ENCODE measurements at regions not wholly inside any gene's neighbourhood (a gene's known extent, or its start where the extent isn't known, plus 50 kb on each side); places are given as distances from the start of the nearest gene placed in this dataset.

- no peaks in the 10 kb centered on the region for H3K4me1 Mint-ChIP-seq
- ATAC-seq (ENCODE audit: low read depth), result no peak
These were observed 690.0 kb downstream of the SATB2 start for GRCh38 chr2:198767694-198768093.

DNA sequence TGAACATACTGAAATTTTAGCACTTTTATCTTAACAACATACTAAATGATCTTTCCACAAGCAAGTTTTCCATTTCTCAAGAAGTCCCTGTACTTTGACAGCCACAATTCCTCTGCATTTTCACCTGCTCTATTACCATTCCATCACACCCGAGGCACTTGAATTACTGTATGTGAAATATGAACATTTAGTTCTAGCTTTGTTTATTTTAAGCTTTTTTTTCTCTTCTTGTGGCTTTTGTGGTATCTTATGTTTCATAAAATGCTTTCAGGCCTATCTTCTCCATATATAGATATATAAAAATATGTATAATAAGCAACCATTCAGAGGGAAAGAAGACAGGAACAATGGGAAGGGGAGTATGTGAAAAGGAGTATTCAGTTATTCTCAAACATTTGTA is 693.9 kb downstream of the SATB2 start:
- POLR2A ChIA-PET, result no interaction called here
- no peaks in the 10 kb centered on the region for H3K9me3 Mint-ChIP-seq
- no peak for DNase-seq
- H3K27me3 Mint-ChIP-seq, result no peaks in the 10 kb centered on the region
- no peak overlapping the region for H3K27ac Mint-ChIP-seq
- no peaks in the 10 kb centered on the region for H3K36me3 Mint-ChIP-seq
- H3K4me1 Mint-ChIP-seq, result no peaks in the 10 kb centered on the region
- no peak overlapping the region for H3K4me3 Mint-ChIP-seq
- ATAC-seq (ENCODE audit: low read depth), result no peak

More at GRCh38 chr2:198767694-198768093, 690.0 kb downstream of the SATB2 start:
- Mint-ChIP-seq H3K4me3 (no peak overlapping the region), H3K27ac (no peak overlapping the region), H3K27me3 (no peaks in the 10 kb centered on the region), H3K36me3 (no peaks in the 10 kb centered on the region), H3K9me3 (no peaks in the 10 kb centered on the region)
- POLR2A ChIA-PET, result no interaction called here
- no peak for DNase-seq

DNA sequence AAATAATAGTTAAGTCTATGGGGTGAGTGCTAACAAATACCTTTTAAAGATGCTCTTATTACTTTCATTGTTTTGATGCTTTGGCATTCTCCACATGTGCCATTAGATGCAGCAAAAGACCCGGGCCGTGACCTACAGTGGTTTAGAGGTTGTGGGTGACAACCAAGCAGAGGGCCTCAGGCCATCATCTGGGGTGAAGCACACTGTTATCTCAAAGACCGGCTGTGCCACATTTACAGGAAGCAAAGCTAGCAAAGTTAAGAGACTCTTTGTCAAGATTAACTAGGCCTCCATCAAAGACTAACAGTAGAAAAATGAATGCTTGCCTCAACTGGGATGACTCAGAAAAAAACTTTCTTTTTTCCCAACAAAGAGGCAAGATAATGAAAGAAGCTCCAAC is 695.3 kb downstream of the SATB2 start:
- POLR2A ChIA-PET, result no interaction called here
- ATAC-seq (ENCODE audit: low read depth), result no peak
- H3K9me3 Mint-ChIP-seq, result no peaks in the 10 kb centered on the region

GRCh38 chr2:198757069-198757468 is 700.7 kb downstream of the SATB2 start:
- Mint-ChIP-seq H3K27me3 (no peaks in the 10 kb centered on the region), H3K9me3 (no peaks in the 10 kb centered on the region), H3K36me3 (no peaks in the 10 kb centered on the region), H3K4me1 (no peaks in the 10 kb centered on the region), H3K27ac (no peak overlapping the region), H3K4me3 (no peak overlapping the region)
- POLR2A ChIA-PET, result no interaction called here
- no peak for DNase-seq
- no peak for ATAC-seq (ENCODE audit: low read depth)

More for the DNA sequence above, 695.3 kb downstream of the SATB2 start:
- no peak overlapping the region for H3K27ac Mint-ChIP-seq
- H3K36me3 Mint-ChIP-seq, result no peaks in the 10 kb centered on the region
- no peaks in the 10 kb centered on the region for H3K4me1 Mint-ChIP-seq
- DNase-seq, result no peak
- no peaks in the 10 kb centered on the region for H3K27me3 Mint-ChIP-seq
- no peak overlapping the region for H3K4me3 Mint-ChIP-seq

GRCh38 chr2:198756166-198756565 is 701.6 kb downstream of the SATB2 start:
- ATAC-seq (ENCODE audit: low read depth), result no peak
- POLR2A ChIA-PET, result no interaction called here

GRCh38 chr2:198753101-198753500 is 704.6 kb downstream of the SATB2 start:
- ATAC-seq (ENCODE audit: low read depth), result no peak
- Mint-ChIP-seq H3K27me3 (no peaks in the 10 kb centered on the region), H3K9me3 (no peaks in the 10 kb centered on the region), H3K27ac (no peak overlapping the region), H3K4me3 (no peak overlapping the region), H3K4me1 (no peaks in the 10 kb centered on the region), H3K36me3 (no peaks in the 10 kb centered on the region)
- POLR2A ChIA-PET, result no interaction called here
- no peak for DNase-seq

More at GRCh38 chr2:198756166-198756565, 701.6 kb downstream of the SATB2 start:
- Mint-ChIP-seq H3K4me1 (no peaks in the 10 kb centered on the region), H3K27ac (no peak overlapping the region), H3K4me3 (no peak overlapping the region), H3K9me3 (no peaks in the 10 kb centered on the region), H3K36me3 (no peaks in the 10 kb centered on the region), H3K27me3 (no peaks in the 10 kb centered on the region)
- no peak for DNase-seq

DNA sequence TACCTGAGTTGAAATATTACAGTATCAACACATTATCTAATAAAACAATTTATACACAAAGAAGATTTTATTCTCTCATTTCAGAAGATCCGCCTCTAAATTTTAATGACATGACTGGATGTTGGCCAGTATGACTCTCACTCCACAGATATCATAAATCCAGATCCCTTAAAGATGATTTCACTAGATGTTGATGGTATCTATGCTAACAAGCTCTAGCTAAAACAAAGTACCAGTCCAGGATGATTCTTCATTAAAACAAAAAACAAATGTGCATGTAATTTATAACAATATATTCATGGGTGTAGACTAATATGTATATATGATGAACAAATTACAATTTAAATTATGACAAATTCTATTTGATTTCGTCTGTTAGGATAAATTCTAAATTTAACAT is 708.4 kb downstream of the SATB2 start:
- Mint-ChIP-seq H3K9me3 (no peaks in the 10 kb centered on the region), H3K36me3 (no peaks in the 10 kb centered on the region), H3K4me1 (no peaks in the 10 kb centered on the region), H3K27me3 (no peaks in the 10 kb centered on the region), H3K4me3 (no peak overlapping the region), H3K27ac (no peak overlapping the region)
- ATAC-seq (ENCODE audit: low read depth) (no peak), DNase-seq (no peak)
- POLR2A ChIA-PET, result no interaction called here

DNA sequence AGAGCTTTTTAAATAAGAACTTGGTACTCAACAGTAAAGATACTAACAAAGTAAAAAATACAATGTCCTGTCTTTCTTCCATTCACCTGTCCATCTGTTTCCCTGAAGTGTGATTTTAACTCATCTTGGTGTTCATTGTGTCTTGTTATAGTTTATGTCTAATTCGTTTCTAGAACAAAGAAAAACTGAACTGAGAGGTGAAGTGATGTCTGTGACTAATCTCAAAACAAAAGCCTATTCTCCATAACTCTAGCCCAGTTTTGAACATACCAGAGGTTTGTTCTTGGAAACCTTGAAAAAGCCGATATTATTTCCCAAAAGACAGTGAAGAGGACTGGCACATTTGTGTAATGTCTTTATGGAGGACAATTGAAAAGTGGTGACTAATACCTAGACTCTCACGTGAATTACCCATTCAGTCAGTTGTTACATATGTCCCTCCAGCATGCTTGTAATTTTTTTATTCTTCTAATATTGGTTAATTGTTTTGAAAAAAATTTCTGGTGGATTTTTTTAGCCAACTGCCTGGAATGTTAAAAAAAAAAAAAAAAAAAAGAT is 725.8 kb downstream of the SATB2 start:
- POLR2A ChIA-PET, result no interaction called here
- ATAC-seq (ENCODE audit: low read depth), result no peak
- DNase-seq, result no peak
- no peaks in the 10 kb centered on the region for H3K36me3 Mint-ChIP-seq
- no peaks in the 10 kb centered on the region for H3K9me3 Mint-ChIP-seq
- no peaks in the 10 kb centered on the region for H3K27me3 Mint-ChIP-seq
- H3K4me3 Mint-ChIP-seq, result no peak overlapping the region
- H3K4me1 Mint-ChIP-seq, result no peaks in the 10 kb centered on the region
- no peak overlapping the region for H3K27ac Mint-ChIP-seq

GRCh38 chr2:198720266-198720665 is 737.5 kb downstream of the SATB2 start:
- Mint-ChIP-seq H3K36me3 (no peaks in the 10 kb centered on the region), H3K4me1 (no peaks in the 10 kb centered on the region), H3K4me3 (no peak overlapping the region), H3K27me3 (no peaks in the 10 kb centered on the region), H3K9me3 (no peaks in the 10 kb centered on the region), H3K27ac (no peak overlapping the region)
- POLR2A ChIA-PET, result no interaction called here
- no peak for DNase-seq
- no peak for ATAC-seq (ENCODE audit: low read depth)

DNA sequence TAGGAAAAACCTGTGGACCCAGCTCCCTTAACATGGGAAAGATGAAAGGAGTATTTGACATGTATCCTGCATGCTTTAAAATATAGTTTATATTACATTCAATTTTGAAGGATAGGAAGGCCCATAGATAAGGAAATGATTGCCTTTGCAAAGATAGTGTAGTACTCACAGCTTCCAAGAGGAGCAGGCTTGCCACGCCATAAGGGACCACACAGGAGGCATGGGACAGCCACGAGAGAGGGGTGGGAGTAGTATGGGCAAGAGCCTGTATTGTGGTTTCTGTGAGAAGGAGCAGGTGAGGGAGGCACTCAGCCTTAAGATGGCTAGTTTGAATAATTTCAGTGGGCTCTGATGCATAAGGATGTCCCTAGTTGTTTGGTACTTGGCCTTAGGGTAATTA is 740.3 kb downstream of the SATB2 start:
- no peak for ATAC-seq (ENCODE audit: low read depth)
- Mint-ChIP-seq H3K4me1 (no peaks in the 10 kb centered on the region), H3K9me3 (no peaks in the 10 kb centered on the region), H3K27me3 (no peaks in the 10 kb centered on the region), H3K36me3 (no peaks in the 10 kb centered on the region), H3K4me3 (no peak overlapping the region), H3K27ac (no peak overlapping the region)
- no peak for DNase-seq
- POLR2A ChIA-PET, result no interaction called here

GRCh38 chr2:198715302-198715835 is 742.4 kb downstream of the SATB2 start:
- no peaks in the 10 kb centered on the region for H3K9me3 Mint-ChIP-seq
- DNase-seq, result no peak
- POLR2A ChIA-PET, result no interaction called here
- no peaks in the 10 kb centered on the region for H3K36me3 Mint-ChIP-seq
- H3K27me3 Mint-ChIP-seq, result no peaks in the 10 kb centered on the region
- no peak overlapping the region for H3K4me3 Mint-ChIP-seq
- no peak overlapping the region for H3K27ac Mint-ChIP-seq
- ATAC-seq (ENCODE audit: low read depth), result no peak
- no peaks in the 10 kb centered on the region for H3K4me1 Mint-ChIP-seq

GRCh38 chr2:198712485-198712884 is 745.3 kb downstream of the SATB2 start:
- H3K9me3 Mint-ChIP-seq, result no peaks in the 10 kb centered on the region
- H3K4me3 Mint-ChIP-seq, result no peak overlapping the region
- no peak overlapping the region for H3K27ac Mint-ChIP-seq

DNA sequence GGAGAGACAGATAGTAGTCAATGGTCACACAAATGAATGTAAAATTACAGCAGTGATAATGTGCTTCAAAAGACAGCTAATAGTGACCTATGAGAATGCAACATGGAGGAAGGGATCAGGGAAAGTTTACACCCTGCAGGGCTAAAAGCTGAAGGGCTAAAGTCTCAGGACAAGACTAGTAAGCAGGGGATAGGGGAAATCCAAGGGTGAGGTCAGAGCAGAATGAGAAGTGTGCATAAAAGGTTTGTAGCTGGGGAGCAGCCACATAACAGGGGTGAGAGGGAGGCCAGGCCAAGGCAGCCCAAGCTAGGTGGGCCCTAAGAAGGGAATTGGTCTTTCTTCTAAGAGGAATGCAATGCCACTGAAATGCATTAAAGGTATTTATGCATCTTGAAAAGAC is 746.3 kb downstream of the SATB2 start:
- Mint-ChIP-seq H3K36me3 (no peaks in the 10 kb centered on the region), H3K9me3 (no peaks in the 10 kb centered on the region), H3K27me3 (peaks cover 2% of the 10 kb centered on the region), H3K4me3 (no peak overlapping the region), H3K4me1 (no peaks in the 10 kb centered on the region), H3K27ac (no peak overlapping the region)
- POLR2A ChIA-PET, result no interaction called here
- DNase-seq (no peak), ATAC-seq (ENCODE audit: low read depth) (no peak)

More at GRCh38 chr2:198712485-198712884, 745.3 kb downstream of the SATB2 start:
- Mint-ChIP-seq H3K27me3 (peaks cover 2% of the 10 kb centered on the region), H3K4me1 (no peaks in the 10 kb centered on the region), H3K36me3 (no peaks in the 10 kb centered on the region)
- POLR2A ChIA-PET, result no interaction called here
- no peak for DNase-seq
- ATAC-seq (ENCODE audit: low read depth), result no peak

DNA sequence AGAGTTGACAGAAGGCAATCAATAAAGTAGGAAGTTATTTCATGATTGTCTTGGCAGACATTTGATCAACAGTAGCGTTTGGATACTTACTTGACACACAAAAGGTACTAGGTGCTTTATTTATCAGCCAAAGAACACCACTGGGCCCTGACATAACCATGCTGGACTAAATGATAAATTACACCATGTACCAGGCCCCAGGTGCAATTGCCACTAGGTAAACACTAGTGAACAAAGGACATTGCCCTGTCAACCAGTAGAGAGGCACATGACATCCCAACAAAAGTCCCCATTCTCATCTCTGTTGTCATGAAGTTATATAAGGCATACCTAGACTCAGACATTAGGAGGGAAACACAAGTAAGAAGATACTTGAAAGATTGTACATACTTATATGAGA is 747.2 kb downstream of the SATB2 start:
- POLR2A ChIA-PET, result no interaction called here
- Mint-ChIP-seq H3K4me3 (no peak overlapping the region), H3K4me1 (no peaks in the 10 kb centered on the region), H3K36me3 (no peaks in the 10 kb centered on the region), H3K27me3 (peaks cover 2% of the 10 kb centered on the region), H3K9me3 (no peaks in the 10 kb centered on the region), H3K27ac (no peak overlapping the region)
- no peak for DNase-seq
- ATAC-seq (ENCODE audit: low read depth), result no peak

Measured in activated naive CD8-positive, alpha-beta T cell treated with anti-CD3 and anti-CD28 coated beads, Interleukin-2, amount 10 ng/mL, durations not matched to agents 7 days and 5 days (primary cell).